ENCODE measurements at regions not wholly inside any gene's neighbourhood (a gene's known extent, or its start where the extent isn't known, plus 50 kb on each side); places are given as distances from the start of the nearest gene placed in this dataset.
A peak's percentile ranks its signal among the peaks of the same experiment; 100 is the strongest.
"Not testable (repeated sequence)": the region's sequence is repeated elsewhere in the genome, so short reads cannot be mapped to it uniquely, and the experiment has no call there.

- DNase-seq (ENCODE audit: low read depth) = no peak
Measured at GRCh38 chr5:50343715-50344114, 97.4 kb downstream of the EMB start.

GRCh38 chr5:50340757-50341156 is 100.3 kb downstream of the EMB start:
- DNase-seq (ENCODE audit: low read depth) = no peak

- DNase-seq (ENCODE audit: low read depth) = not testable (repeated sequence)
Measured at GRCh38 chr5:50330633-50331032, 110.5 kb downstream of the EMB start.

DNA sequence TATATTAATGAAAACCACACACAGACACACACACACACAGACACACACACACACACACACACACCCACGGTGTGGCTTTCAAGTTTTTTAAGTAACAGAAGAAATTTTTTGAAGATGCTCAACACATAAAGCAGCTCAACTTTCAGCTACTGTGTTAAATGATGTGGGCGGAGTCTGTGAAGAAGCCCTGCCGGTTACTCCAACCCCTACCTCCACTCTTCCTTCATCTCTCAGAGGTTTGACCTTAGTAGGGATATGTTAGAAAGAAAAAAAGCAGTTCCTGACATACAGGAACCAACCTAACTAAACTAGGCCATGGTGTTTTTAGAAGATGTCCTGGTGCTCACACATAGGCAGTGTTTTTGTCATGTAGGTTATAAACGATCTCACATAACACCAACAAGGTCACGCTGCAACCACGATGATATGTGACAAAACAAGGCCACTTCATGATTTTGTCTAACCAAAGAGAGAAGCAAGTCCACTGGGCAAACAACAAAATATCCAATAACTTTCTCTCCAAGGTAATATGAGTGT is 112.8 kb downstream of the EMB start:
- DNase-seq (ENCODE audit: low read depth) = no peak

DNA sequence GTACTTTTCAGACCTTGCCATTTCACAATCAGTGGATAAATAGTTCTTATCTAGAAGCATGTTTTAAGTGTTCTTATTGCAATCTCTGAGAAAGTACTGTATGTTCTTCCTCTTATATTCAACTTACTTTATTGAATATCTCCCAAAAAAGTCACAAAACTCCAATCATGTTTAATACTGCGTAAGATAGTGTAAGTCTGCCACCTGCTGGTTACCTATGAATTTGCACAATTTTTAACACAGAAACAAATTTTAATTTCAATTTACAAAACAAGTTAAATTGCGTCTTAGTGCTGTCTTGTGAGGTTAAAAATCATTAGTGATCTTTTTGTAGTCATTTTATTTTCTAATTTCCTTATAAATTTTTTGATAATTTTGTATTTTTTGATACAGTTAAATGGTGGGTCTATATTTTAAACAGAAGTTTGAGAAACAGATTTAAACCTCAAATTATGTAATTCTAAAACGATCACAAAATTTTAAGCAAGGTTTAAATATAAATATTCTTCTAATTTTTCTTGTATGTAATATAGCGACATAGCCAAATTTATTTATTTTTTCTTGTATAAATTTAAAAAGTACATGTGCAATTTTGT is 115.8 kb downstream of the EMB start:
- no peak for DNase-seq (ENCODE audit: low read depth)

DNA sequence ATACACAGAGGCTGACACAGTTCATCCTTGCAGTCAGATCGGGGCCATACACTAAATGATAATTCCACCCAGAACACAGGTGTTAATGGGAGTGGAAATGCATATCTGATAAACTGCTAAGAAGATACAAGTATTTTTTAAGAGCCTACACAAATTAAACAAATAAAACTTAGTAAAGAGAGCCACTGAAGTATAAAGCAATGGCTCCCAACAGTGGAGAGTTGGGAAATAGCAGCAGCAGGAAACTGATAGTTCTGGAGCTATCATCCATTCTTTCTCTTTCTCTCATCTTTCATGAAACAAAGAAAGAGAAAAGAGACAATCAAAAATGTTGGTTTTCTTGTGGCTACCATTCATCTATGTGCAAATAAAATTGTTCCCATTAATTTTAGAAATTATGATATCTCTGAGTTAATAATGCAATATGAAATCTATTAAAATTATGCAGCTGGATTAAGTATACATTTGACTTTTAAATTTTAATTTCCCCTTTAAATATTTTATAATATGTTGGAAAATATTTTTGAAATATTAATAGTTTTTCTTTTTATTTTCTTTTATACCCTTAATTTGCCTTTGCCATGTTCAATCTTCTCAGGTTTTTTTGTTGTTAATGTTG is 120.8 kb downstream of the EMB start:
- no peak for DNase-seq (ENCODE audit: low read depth)

DNA sequence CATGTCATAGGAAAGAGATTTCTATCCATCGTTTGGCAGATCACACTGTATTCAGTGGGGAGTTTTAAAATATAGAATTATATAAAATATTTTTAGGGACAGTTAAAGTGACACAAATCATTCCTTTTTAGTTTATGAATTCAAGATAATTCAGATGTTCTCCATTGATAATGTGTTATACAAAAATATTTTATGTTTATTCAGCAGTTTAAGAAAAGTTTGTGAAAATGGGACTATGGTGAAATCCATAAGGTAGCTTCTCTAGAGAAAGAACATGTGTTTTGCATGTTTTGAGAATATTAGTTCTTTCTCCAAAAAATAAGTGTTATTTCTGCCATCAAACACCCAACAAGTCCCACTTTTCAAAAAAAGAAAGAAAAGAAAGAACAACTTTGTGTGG is 122.9 kb downstream of the EMB start:
- DNase-seq (ENCODE audit: low read depth) = no peak

GRCh38 chr5:50306488-50306887 is 134.6 kb downstream of the EMB start:
- not testable (repeated sequence) for DNase-seq (ENCODE audit: low read depth)

DNA sequence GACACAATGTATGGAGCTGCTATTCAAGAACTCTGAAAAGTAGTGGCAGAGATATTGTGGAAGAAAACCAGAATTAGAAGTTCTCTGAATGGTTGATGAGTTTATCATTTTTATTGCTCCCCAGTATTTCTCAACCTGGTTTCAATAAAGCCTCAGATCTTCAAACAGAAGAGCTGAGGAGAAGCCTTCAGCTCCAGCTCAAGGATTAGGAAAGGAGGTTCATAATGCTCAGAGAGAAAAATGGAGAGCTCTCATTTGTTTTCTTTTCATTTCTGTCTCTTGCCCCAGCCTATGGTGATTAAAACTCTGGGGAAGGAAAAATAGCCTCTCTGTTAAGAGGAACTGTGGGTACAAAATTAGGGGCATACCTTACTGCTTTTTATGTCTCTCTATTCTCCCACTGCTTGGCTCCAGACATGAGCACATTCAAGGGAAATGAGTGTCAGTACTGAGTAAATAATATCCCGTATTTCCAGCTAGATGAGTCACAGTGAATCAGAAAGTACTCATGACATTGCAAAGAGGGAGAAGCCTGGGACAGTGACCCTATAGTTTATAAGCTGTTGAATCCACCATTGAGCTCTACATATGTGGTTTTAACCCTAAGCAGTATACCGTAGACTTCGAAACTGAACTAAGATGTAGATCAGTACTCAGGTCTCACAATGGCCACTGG is 138.1 kb downstream of the EMB start:
- peak; percentile 5 for DNase-seq (ENCODE audit: low read depth)

DNA sequence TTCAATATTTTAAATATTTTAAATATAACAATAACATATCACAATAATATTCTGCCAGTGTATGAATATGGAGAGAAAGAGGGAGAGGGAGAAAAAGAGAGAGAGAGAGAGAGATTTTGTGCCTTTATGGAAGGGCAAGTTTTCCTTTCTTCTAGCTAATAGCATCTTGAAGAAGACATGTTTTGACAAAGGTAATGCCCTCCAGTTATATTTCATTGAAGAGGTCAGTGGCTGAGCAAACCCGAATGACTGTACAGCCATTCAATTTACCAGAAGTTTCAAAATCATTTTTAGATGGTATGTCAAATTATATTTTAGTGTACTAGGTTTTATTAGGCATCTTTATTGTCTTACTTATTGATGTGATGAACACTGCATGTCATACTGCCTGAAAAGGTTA is 139.3 kb downstream of the EMB start:
- DNase-seq (ENCODE audit: low read depth) = no peak

- no peak for DNase-seq (ENCODE audit: low read depth)
Measured at GRCh38 chr5:50300878-50301277, 140.2 kb downstream of the EMB start.

DNA sequence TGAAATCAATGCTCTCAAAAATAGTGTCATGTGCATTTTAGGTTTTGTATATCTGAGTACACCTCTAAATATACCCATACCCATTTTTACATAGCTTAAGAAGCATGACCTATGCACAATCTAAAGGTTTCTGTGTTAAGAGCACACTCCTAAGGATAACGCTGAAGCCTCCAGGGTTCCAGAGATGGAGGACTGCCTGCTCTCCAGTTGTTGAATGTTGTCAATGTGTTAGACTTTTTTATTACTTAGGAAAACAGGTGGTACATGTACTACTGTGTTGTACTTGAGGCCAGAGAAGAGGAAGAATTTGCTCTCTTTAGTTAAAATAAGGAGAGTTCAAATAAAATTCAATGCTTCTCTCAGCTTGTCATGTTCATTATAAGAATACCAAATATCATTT is 141.2 kb downstream of the EMB start:
- DNase-seq (ENCODE audit: low read depth) = no peak

DNA sequence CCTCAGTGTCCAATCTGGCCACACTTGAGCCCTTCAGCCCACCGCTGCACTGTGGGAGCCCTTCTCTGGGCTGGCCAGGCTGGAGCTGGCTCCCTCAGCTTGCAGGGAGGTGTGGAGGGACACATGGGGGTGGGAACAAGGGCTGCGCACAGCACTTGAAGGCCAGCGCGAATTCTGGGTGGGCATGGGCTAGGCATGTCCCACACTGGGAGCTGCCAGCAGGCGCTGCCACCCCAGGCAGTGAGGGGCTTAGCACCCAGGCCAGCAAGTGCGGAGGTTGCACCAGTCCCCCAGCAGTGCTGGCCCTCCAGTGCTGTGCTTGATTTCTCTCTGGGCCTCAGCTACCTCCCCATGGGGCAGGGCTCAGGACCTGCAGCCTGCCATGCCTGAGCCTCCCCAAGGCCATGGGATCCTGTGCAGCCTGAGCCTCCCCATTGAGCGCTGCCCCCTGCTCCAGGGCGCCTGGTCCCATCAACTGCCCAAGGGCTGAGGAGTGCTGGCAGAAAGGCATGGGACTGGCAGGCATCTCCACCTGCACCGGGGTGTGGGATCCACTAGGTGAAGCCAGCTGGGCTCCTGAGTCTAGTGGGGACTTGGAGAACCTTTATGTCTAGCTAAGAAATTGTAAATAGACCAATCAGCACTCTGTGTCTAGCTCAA is 148.2 kb downstream of the EMB start:
- no peak for DNase-seq (ENCODE audit: low read depth)

DNA sequence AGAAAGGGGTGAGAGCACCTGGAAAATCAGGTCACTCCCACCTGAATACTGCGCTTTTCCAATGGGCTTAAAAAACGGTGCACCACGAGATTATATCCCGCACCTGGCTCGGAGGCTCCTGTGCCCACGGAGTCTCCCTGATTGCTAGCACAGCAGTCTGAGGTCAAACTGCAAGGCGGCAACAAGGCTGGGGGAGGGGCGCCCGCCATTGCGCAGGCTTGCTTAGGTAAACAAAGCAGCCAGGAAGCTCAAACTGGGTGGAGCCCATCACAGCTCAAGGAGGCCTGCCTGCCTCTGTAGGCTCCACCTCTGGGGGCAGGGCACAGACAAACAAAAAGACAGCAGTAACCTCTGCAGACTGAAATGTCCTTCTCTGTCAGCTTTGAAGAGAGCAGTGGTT is 160.6 kb downstream of the EMB start:
- not testable (repeated sequence) for DNase-seq (ENCODE audit: low read depth)
